A673 (cell line): ENCODE measurements at regions not wholly inside any gene's neighbourhood (a gene's known extent, or its start where the extent isn't known, plus 50 kb on each side); places are given as distances from the start of the nearest gene placed in this dataset.
A peak's percentile ranks its signal among the peaks of the same experiment; 100 is the strongest.

Experiments used
- BruUV-seq: library from RNA; stranded (reverse); fragments of 400-500 nt; replicated peaks from 2 replicates; lab custom pipeline; 2021; lab: Mats Ljungman, UMichigan
- CTCF ChIA-PET: fragments of 300-600 bp; sonication (Branson Sonifier 250); formaldehyde crosslinking; loops from one replicate; lab custom pipeline; 2022; ENCODE audit warnings: antibody characterized with exemption; lab: Charles Lee
- POLR2A ChIA-PET: fragments of 300-600 bp; sonication (Branson Sonifier 250); formaldehyde crosslinking; loops from one replicate; lab custom pipeline; 2022; ENCODE audit warnings: antibody characterized with exemption; ENCODE audit not compliant: low non-redundant PET; lab: Charles Lee
- DNase-seq: peaks from one replicate; pipeline ENCODE4 v3.0.0-alpha.2; 2015; ENCODE audit warnings: low spot score
- H3K27ac ChIP-seq: fragments of 200-600 bp; sonication (generic); 2 replicates; pipeline ENCODE4 v1.5.1; 2016; ENCODE audit warnings: mixed run types, low read depth, mild to moderate bottlenecking, mixed read lengths, antibody characterized with exemption, low read length; ENCODE audit not compliant: poor library complexity, severe bottlenecking
- H3K27me3 ChIP-seq: fragments of 200-600 bp; sonication (generic); replicated peaks from 2 replicates; pipeline ENCODE4 v1.6.1; 2017; ENCODE audit warnings: mixed run types, low read depth, mild to moderate bottlenecking, mixed read lengths, antibody characterized with exemption, low read length; ENCODE audit not compliant: insufficient read depth, poor library complexity
- H3K36me3 ChIP-seq: fragments of 200-600 bp; sonication (generic); 2 replicates; pipeline ENCODE4 v1.6.1; 2016; ENCODE audit warnings: mixed run types, mild to moderate bottlenecking, mixed read lengths, antibody characterized with exemption, low read length; ENCODE audit not compliant: insufficient read depth, poor library complexity, severe bottlenecking
- H3K4me1 ChIP-seq: fragments of 200-600 bp; sonication (generic); 2 replicates; pipeline ENCODE4 v1.6.1; 2017; ENCODE audit warnings: mixed run types, mild to moderate bottlenecking, mixed read lengths, antibody characterized with exemption, low read length; ENCODE audit not compliant: insufficient read depth, poor library complexity, severe bottlenecking
- H3K4me3 ChIP-seq: fragments of 200-600 bp; sonication (generic); 2 replicates; pipeline ENCODE4 v1.5.1; 2016; ENCODE audit warnings: low read depth, mixed run types, mild to moderate bottlenecking, mixed read lengths, low read length; ENCODE audit not compliant: poor library complexity, severe bottlenecking
- H3K9me3 ChIP-seq: fragments of 200-600 bp; sonication (generic); 2 replicates; pipeline ENCODE4 v1.6.1; 2016; ENCODE audit warnings: mixed run types, low read depth, mild to moderate bottlenecking, mixed read lengths, antibody characterized with exemption, low read length; ENCODE audit not compliant: poor library complexity, severe bottlenecking
- EZH2 ChIP-seq: fragments of 200-600 bp; sonication (generic); IDR thresholded peaks from 2 replicates; pipeline ENCODE4 v1.6.1; 2017; ENCODE audit warnings: borderline replicate concordance, low read depth, mild to moderate bottlenecking, mixed read lengths, antibody characterized with exemption, low read length; ENCODE audit not compliant: poor library complexity, severe bottlenecking
- intact Hi-C: fragments of 100-400 bp; cut with micrococcal nuclease; formaldehyde crosslinking; loops from one replicate; pipeline ENCODE4 v1.10.0; 2022; ENCODE audit not compliant: unreplicated experiment
- TF ChIP-seq, protein P1 (sequence below): fragments of 300-800, 200-600 bp; sonication (generic); conservative IDR thresholded peaks from 2 replicates; pipeline ENCODE4 v1.5.1; 2017; ENCODE audit warnings: low read depth, mild to moderate bottlenecking, antibody characterized with exemption, low read length, moderate library complexity, mixed read lengths

DNA sequence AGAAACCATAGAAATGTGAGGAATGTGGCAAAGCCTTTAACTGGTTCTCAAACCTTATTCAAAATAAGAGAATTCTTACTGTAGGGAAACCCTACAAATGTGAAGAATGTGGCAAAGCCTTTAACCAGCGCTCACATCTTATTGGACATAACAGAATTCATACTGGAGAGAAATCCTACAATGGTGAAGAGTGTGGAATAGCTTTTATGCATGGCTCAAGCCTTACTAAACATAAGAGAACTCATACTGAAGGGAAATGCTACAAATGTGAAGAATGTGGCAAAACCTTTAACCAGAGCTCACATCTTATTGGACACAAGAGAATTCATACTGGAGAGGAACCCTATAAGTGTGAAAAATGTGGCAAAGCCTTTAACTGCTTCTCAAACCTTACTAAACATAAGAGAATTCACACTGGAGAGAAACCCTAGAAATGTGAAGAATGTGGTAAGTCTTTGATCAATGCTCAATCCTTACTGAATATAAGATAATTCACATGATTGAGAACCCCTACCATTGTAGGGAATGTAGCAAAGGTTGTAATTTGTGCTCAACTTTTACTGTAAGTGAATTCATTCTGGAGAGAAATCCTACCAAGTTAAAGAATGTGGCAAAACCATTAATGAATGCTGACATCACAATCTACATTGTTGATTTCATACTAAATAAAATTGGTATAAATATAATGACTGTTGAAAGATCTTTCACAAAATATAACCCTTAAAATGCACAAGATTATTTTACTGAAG, 142.5 kb upstream of the ZNF479 start:
- CTCF ChIA-PET, result no interaction called here
- TF ChIP-seq, protein P1, sequence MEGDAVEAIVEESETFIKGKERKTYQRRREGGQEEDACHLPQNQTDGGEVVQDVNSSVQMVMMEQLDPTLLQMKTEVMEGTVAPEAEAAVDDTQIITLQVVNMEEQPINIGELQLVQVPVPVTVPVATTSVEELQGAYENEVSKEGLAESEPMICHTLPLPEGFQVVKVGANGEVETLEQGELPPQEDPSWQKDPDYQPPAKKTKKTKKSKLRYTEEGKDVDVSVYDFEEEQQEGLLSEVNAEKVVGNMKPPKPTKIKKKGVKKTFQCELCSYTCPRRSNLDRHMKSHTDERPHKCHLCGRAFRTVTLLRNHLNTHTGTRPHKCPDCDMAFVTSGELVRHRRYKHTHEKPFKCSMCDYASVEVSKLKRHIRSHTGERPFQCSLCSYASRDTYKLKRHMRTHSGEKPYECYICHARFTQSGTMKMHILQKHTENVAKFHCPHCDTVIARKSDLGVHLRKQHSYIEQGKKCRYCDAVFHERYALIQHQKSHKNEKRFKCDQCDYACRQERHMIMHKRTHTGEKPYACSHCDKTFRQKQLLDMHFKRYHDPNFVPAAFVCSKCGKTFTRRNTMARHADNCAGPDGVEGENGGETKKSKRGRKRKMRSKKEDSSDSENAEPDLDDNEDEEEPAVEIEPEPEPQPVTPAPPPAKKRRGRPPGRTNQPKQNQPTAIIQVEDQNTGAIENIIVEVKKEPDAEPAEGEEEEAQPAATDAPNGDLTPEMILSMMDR, result no peak
- TF ChIP-seq EZH2, result no peak
- no TSS peak for BruUV-seq
- Histone ChIP-seq H3K4me1 (no peaks in the 10 kb centered on the region), H3K36me3 (no peaks in the 10 kb centered on the region), H3K9me3 (peaks cover 72% of the 10 kb centered on the region), H3K4me3 (no peak overlapping the region), H3K27ac (no peak overlapping the region), H3K27me3 (no peaks in the 10 kb centered on the region)
- intact Hi-C loops, result no loop called here
- no peak for DNase-seq
- POLR2A ChIA-PET, result no interaction called here

GRCh38 chr7:57300747-57301146, 149.2 kb upstream of the ZNF716 start:
- DNase-seq, result no peak
- H3K27ac ChIP-seq, result no peak overlapping the region
- no peaks in the 10 kb centered on the region for H3K36me3 ChIP-seq
- intact Hi-C loops, result no loop called here
- no peaks in the 10 kb centered on the region for H3K4me1 ChIP-seq
- no peak overlapping the region for H3K4me3 ChIP-seq
- H3K9me3 ChIP-seq, result peaks cover 14% of the 10 kb centered on the region
- TF ChIP-seq, protein P1, result no peak
- TF ChIP-seq EZH2, result no peak
- no peaks in the 10 kb centered on the region for H3K27me3 ChIP-seq
- POLR2A ChIA-PET, result no interaction called here
- CTCF ChIA-PET, result no interaction called here
- no TSS peak for BruUV-seq

GRCh38 chr7:57305192-57305748, 144.7 kb upstream of the ZNF716 start:
- peaks cover 22% of the 10 kb centered on the region for H3K9me3 ChIP-seq
- intact Hi-C loops, result no loop called here

More at GRCh38 chr7:57305192-57305748, 144.7 kb upstream of the ZNF716 start:
- no TSS peak for BruUV-seq
- Histone ChIP-seq H3K27ac (no peak overlapping the region), H3K27me3 (no peaks in the 10 kb centered on the region), H3K36me3 (no peaks in the 10 kb centered on the region), H3K4me3 (no peak overlapping the region), H3K4me1 (no peaks in the 10 kb centered on the region)
- ChIA-PET POLR2A (no interaction called here), CTCF (no interaction called here)
- TF ChIP-seq EZH2, result no peak
- TF ChIP-seq, protein P1, result peak; percentile 40
- DNase-seq, result peak; percentile 4
